Sigmoid colon (tissue), 6 donors: ENCODE measurements at regions not wholly inside any gene's neighbourhood (a gene's known extent, or its start where the extent isn't known, plus 50 kb on each side); places are given as distances from the start of the nearest gene placed in this dataset.

Experiments used
- DNase-seq: peaks from one replicate; pipeline ENCODE4 v3.0.0-alpha.2; 2019
- H3K27ac ChIP-seq, 4 donors: fragments of 200-600 bp; sonication (generic); one replicate each; pipeline ENCODE4 v1.5.1; 2016 to 2019; ENCODE audit warnings: mild to moderate bottlenecking in 1 of 4
- H3K27me3 ChIP-seq, 3 donors: fragments of 200-600 bp; sonication (generic); one replicate each; pipeline ENCODE4 v1.5.1; 2019; ENCODE audit warnings: mild to moderate bottlenecking in 1 of 3
- H3K36me3 ChIP-seq, 4 donors: fragments of 200-600 bp; sonication (generic); one replicate each; pipeline ENCODE4 v1.5.1; 2016 to 2019
- H3K4me1 ChIP-seq, 4 donors: fragments of 200-600 bp; sonication (generic); one replicate each; pipeline ENCODE4 v1.5.1; 2017 to 2019
- H3K4me3 ChIP-seq, 4 donors: fragments of 200-600 bp; sonication (generic); one replicate each; pipeline ENCODE4 v1.5.1; 2017 to 2019; ENCODE audit warnings: mild to moderate bottlenecking in 2 of 4, moderate library complexity in 1 of 4
- H3K9me3 ChIP-seq, 4 donors: fragments of 200-600 bp in 3 of 4; sonication (generic) in 3 of 4; one replicate each; pipeline versions ENCODE4 v1.5.1 to v1.6.1; 2013 to 2019
- CTCF ChIP-seq, 4 experiments: fragments of 450-650 bp in 3 of 4; fragments of 200-600 bp in 1 of 4; IDR thresholded peaks; one replicate each; pipeline ENCODE4 v1.5.1; 2016 to 2019; ENCODE audit warnings: antibody characterized with exemption in 4 of 4, mild to moderate bottlenecking in 3 of 4, moderate library complexity in 2 of 4
- EP300 ChIP-seq, 4 donors: sonication (generic); formaldehyde crosslinking; IDR thresholded peaks; one replicate each; pipeline ENCODE4 v1.6.1; 2017; ENCODE audit warnings: antibody characterized with exemption in 4 of 4
- POLR2A ChIP-seq, 2 donors: fragments of 450-650 bp; IDR thresholded peaks; one replicate each; pipeline ENCODE4 v1.6.1; 2016; ENCODE audit warnings: antibody characterized with exemption in 2 of 2, mild to moderate bottlenecking in 2 of 2, moderate library complexity in 2 of 2
- POLR2AphosphoS5 ChIP-seq, 4 donors: sonication (generic); formaldehyde crosslinking; IDR thresholded peaks; one replicate each; pipeline ENCODE4 v1.6.1; 2017; ENCODE audit warnings: antibody characterized with exemption in 4 of 4
- WGBS, 2 donors: extraction: QIAGEN DNeasy Blood & Tissue Kit; methylation state at CpG; one replicate each; pipeline ENCODE4 v1.1.7; 2013; 5-methylcytosine and 5-hydroxymethylcytosine counted together
- intact Hi-C: fragments of 100-400 bp; cut with DNase I; formaldehyde crosslinking; loops from one replicate; pipeline ENCODE4 v1.15.1; 2023
- donor health status: healthy with polysubstance abuse.
- donor health status: healthy.

GRCh38 chr13:84446972-84447639 lies 564.8 kb upstream of the SLITRK1 start:
- Histone ChIP-seq H3K9me3 (peaks cover 0 to 5% (median under 1%) of the 10 kb centered on the region in 4 donors), H3K27ac (no peak overlapping the region)
- 89 to 90% methylated on average over 9 of the region's 9 CpGs for WGBS, 2 donors

GRCh38 chr13:84445776-84446175 lies 563.5 kb upstream of the SLITRK1 start:
- no peaks in the 10 kb centered on the region for H3K4me1 ChIP-seq
- DNase-seq, result no peak
- H3K27me3 ChIP-seq, result no peaks in the 10 kb centered on the region
- no peak overlapping the region for H3K27ac ChIP-seq
- no peak overlapping the region for H3K4me3 ChIP-seq
- TF ChIP-seq EP300 (IDR thresholded peaks at IDR 0.05), result no peak
- TF ChIP-seq CTCF (IDR thresholded peaks at IDR 0.05), result no peak
- no peak for TF ChIP-seq POLR2A (IDR thresholded peaks at IDR 0.05)
- TF ChIP-seq POLR2AphosphoS5 (IDR thresholded peaks at IDR 0.05), result no peak
- WGBS, 2 donors, result 85 to 89% methylated on average over 5 of the region's 5 CpGs
- intact Hi-C loops, result no loop called here
- H3K9me3 ChIP-seq, result peaks cover 0 to 5% (median under 1%) of the 10 kb centered on the region in 4 donors
- H3K36me3 ChIP-seq, result no peaks in the 10 kb centered on the region

More at GRCh38 chr13:84446972-84447639, 564.8 kb upstream of the SLITRK1 start:
- no peak overlapping the region for H3K4me3 ChIP-seq
- no peaks in the 10 kb centered on the region for H3K36me3 ChIP-seq
- intact Hi-C loops, result no loop called here
- H3K27me3 ChIP-seq, result no peaks in the 10 kb centered on the region
- TF ChIP-seq POLR2A (IDR thresholded peaks at IDR 0.05) (no peak), EP300 (IDR thresholded peaks at IDR 0.05) (no peak), POLR2AphosphoS5 (IDR thresholded peaks at IDR 0.05) (no peak), CTCF (IDR thresholded peaks at IDR 0.05) (no peak)
- no peak for DNase-seq
- no peaks in the 10 kb centered on the region for H3K4me1 ChIP-seq

- Histone ChIP-seq H3K4me3 (no peak overlapping the region), H3K9me3 (peaks cover 0 to 5% (median under 1%) of the 10 kb centered on the region in 4 donors), H3K4me1 (no peaks in the 10 kb centered on the region), H3K36me3 (no peaks in the 10 kb centered on the region), H3K27ac (no peak overlapping the region), H3K27me3 (no peaks in the 10 kb centered on the region)
- no peak for DNase-seq
- intact Hi-C loops, result no loop called here
- TF ChIP-seq EP300 (IDR thresholded peaks at IDR 0.05) (no peak), CTCF (IDR thresholded peaks at IDR 0.05) (no peak), POLR2AphosphoS5 (IDR thresholded peaks at IDR 0.05) (no peak), POLR2A (IDR thresholded peaks at IDR 0.05) (no peak)
Observed at GRCh38 chr13:84443463-84443862, 561.2 kb upstream of the SLITRK1 start.

GRCh38 chr13:84439108-84439507 lies 556.8 kb upstream of the SLITRK1 start:
- intact Hi-C loops, result no loop called here
- no peak overlapping the region for H3K4me3 ChIP-seq
- no peaks in the 10 kb centered on the region for H3K36me3 ChIP-seq
- no peaks in the 10 kb centered on the region for H3K27me3 ChIP-seq
- no peak for DNase-seq
- 90 to 98% methylated on average over 1 of the region's 1 CpG for WGBS, 2 donors
- TF ChIP-seq POLR2A (IDR thresholded peaks at IDR 0.05), result no peak
- TF ChIP-seq POLR2AphosphoS5 (IDR thresholded peaks at IDR 0.05), result no peak
- no peak for TF ChIP-seq EP300 (IDR thresholded peaks at IDR 0.05)
- no peak for TF ChIP-seq CTCF (IDR thresholded peaks at IDR 0.05)
- H3K27ac ChIP-seq, result no peak overlapping the region
- H3K9me3 ChIP-seq, result peaks cover 0 to 2% (median 0%) of the 10 kb centered on the region in 4 donors
- no peaks in the 10 kb centered on the region for H3K4me1 ChIP-seq

GRCh38 chr13:84433024-84433423 lies 550.8 kb upstream of the SLITRK1 start:
- H3K4me1 ChIP-seq, result no peaks in the 10 kb centered on the region
- H3K36me3 ChIP-seq, result no peaks in the 10 kb centered on the region
- H3K9me3 ChIP-seq, result no peaks in the 10 kb centered on the region
- H3K4me3 ChIP-seq, result no peak overlapping the region
- WGBS, 2 donors, result 87 to 91% methylated on average over 2 of the region's 2 CpGs
- no peak for TF ChIP-seq POLR2AphosphoS5 (IDR thresholded peaks at IDR 0.05)
- no peak for TF ChIP-seq POLR2A (IDR thresholded peaks at IDR 0.05)
- no peak for TF ChIP-seq CTCF (IDR thresholded peaks at IDR 0.05)
- DNase-seq, result no peak
- intact Hi-C loops, result no loop called here
- H3K27ac ChIP-seq, result no peak overlapping the region
- no peaks in the 10 kb centered on the region for H3K27me3 ChIP-seq
